ENCODE measurements at regions not wholly inside any gene's neighbourhood (a gene's known extent, or its start where the extent isn't known, plus 50 kb on each side); places are given as distances from the start of the nearest gene placed in this dataset.

- TF ChIP-seq REST (IDR thresholded peaks at IDR 0.05), result no peak
Measured at GRCh38 chr6:121590438-121590837, 155.0 kb downstream of the GJA1 start (continued).

- TF ChIP-seq NR2F2 (IDR thresholded peaks at IDR 0.05), result no peak
- TF ChIP-seq FOXA1 (IDR thresholded peaks at IDR 0.05), result no peak
- no peak for TF ChIP-seq GABPA (IDR thresholded peaks at IDR 0.05 in 1 of 2, conservative IDR thresholded peaks at IDR 0.05 in 1 of 2)
- TF ChIP-seq TAF1 (conservative IDR thresholded peaks at IDR 0.05), result no peak
- TF ChIP-seq HNF4A (conservative IDR thresholded peaks at IDR 0.05), result no peak
- TF ChIP-seq YY1 (IDR thresholded peaks at IDR 0.05), result no peak
- Histone ChIP-seq H3K9me3 (ENCODE audit: control insufficient read depth in 4 of 4, low read length in 3 of 4) (no peaks in the 10 kb centered on the region), H3K27ac (ENCODE audit: low read depth in 1 of 2, low read length in 2 of 2) (no peak overlapping the region), H3K4me3 (ENCODE audit: low read depth in 1 of 3, low read length in 3 of 3) (no peak overlapping the region), H3K9ac (ENCODE audit: low read depth in 1 of 2, low read length in 2 of 2) (no peak overlapping the region), H3K36me3 (ENCODE audit: control insufficient read depth in 4 of 4, insufficient read depth in 3 of 4, low read depth in 1 of 4, low read length in 3 of 4) (no peaks in the 10 kb centered on the region), H3K27me3 (ENCODE audit: control insufficient read depth in 4 of 4, insufficient read depth in 4 of 4, low read length in 3 of 4) (no peaks in the 10 kb centered on the region), H3K4me1 (ENCODE audit: control insufficient read depth in 4 of 4, insufficient read depth in 4 of 4, low read length in 3 of 4) (no peaks in the 10 kb centered on the region)
- DNase-seq (ENCODE audit: low spot score), result no peak
- 83% methylated on average over 4 of the region's 4 CpGs for WGBS
Measured at GRCh38 chr6:121590916-121591315, 155.5 kb downstream of the GJA1 start.

- no peaks in the 10 kb centered on the region for H3K4me1 ChIP-seq (ENCODE audit: control insufficient read depth in 4 of 4, insufficient read depth in 4 of 4, low read length in 3 of 4)
- no peaks in the 10 kb centered on the region for H3K36me3 ChIP-seq (ENCODE audit: control insufficient read depth in 4 of 4, insufficient read depth in 3 of 4, low read depth in 1 of 4, low read length in 3 of 4)
- TF ChIP-seq CTCF (IDR thresholded peaks at IDR 0.05; ENCODE audit: low read depth, low read length, missing input control) (no peak), SP1 (IDR thresholded peaks at IDR 0.05) (no peak), FOXA2 (IDR thresholded peaks at IDR 0.05) (no peak), REST (IDR thresholded peaks at IDR 0.05) (no peak), EGR1 (IDR thresholded peaks at IDR 0.05; ENCODE audit: low read depth in 2 of 2) (no peak), RAD21 (IDR thresholded peaks at IDR 0.05) (no peak), YY1 (IDR thresholded peaks at IDR 0.05) (no peak), ATF3 (IDR thresholded peaks at IDR 0.05) (no peak)
- peaks cover 0 to 2% (median 0%) of the 10 kb centered on the region in 4 donors for H3K9me3 ChIP-seq (ENCODE audit: control insufficient read depth in 4 of 4, low read length in 3 of 4)
- H3K9ac ChIP-seq (ENCODE audit: low read depth in 1 of 2, low read length in 2 of 2), result no peak overlapping the region
- 78% methylated on average over 7 of the region's 7 CpGs for WGBS
- H3K27me3 ChIP-seq (ENCODE audit: control insufficient read depth in 4 of 4, insufficient read depth in 4 of 4, low read length in 3 of 4), result no peaks in the 10 kb centered on the region
- H3K27ac ChIP-seq (ENCODE audit: low read depth in 1 of 2, low read length in 2 of 2), result no peak overlapping the region
- no peak overlapping the region for H3K4me3 ChIP-seq (ENCODE audit: low read depth in 1 of 3, low read length in 3 of 3)
- no peak for DNase-seq (ENCODE audit: low spot score)
Measured at GRCh38 chr6:121592261-121592935, 157.0 kb downstream of the GJA1 start.

Data from liver (tissue), 8 donors.